ENCODE measurements at regions not wholly inside any gene's neighbourhood (a gene's known extent, or its start where the extent isn't known, plus 50 kb on each side); places are given as distances from the start of the nearest gene placed in this dataset.

DNA sequence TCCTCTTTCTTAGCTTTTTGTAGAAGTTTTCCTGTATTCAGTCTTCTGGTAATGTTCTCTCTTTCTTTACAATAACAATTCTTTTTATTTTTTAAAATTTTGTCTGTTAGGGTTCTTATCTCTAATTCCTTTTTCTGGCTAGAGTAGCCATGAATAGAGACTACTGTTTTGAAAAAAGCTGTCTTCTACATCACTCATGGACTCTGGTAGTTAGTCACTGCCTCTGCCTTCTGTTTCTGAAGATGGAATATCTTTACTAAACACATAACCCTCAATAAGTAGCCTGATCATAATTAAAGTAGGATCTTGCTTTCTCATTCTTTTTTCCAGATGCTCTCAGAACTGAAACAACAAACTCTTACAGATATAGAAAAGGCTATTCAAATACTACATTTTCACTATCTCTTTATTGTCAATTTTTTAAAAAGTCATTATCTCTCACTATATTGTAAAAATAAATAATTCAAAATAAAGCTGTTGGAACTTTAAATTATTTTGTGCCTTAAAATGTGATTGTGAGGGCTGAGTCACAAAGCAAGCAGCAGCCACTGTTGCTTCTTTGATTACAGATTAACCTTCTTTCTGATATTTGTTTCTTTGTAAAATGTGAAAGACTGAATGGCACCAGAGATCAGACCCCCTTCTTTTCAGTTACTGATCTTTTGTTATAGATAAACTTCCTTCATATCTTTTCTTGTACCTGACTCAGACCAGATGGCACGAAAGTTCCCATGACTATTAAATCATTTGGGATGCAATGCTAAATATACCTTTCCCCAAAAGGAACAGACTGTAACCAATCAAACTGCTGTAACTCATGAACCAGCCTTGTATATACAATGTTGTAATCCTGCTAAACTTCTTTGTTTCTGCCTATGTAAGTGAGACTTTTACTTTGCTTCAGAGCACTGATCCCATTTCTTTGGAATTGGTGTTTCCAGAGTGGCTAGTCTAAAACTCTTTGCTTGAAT lies 1159.5 kb downstream of the IGSF11 start:
- DNase-seq: no peak

DNA sequence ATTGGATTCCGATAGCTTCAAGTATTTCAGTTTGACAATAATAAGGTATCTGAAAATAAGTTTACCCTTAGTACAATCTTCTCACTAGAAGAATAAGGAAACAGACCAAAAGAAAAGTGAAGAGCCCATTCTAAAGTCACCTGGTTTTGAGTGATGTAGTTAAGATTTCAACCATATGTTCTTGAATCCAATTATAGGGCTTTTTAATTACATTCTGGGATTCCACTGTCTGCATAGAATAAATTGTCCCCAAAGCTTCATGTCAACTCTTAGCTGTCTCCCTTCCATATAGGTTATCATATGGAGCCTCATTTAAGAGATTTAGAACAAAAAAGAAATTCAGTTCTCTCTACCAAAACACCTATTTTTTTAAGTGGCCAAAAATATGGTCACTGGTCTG lies 1158.8 kb downstream of the IGSF11 start:
- DNase-seq: no peak

DNA sequence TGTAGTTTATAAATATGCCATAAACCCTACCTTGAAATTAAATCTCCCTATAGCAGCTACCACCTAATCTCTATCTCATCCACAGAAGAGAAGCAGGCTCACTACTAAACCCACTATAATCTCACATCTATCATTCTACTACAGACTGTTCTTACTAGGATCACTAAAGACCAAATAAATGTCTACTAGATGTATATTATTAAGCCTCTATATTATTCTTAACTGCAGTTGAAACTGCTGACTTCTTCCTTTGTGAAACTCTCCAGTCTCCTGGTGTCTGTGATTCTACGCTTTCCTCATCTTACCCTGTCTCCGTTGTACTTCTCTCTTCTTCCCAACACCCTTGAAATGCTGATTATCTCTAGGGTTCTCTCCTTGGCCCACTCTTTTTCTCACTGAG lies 1154.0 kb downstream of the IGSF11 start:
- DNase-seq: no peak

DNA sequence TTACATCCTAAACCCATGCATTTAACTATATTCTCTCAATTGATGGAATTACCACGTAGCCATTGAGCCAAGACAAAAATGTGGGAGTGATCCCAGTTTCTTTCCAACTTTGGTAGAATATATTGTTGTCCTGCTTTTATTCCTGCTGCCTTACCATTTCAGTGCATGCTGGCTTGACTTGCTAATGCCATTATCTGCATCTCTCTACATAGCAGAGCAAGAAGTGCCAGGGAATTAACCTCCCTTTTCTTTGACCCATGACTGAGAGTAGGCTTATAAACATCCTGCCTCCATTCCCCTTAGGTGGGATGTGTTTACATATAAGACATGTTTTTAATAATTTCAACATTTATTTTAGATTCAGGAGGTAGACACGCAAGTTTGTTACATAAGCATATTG lies 1153.4 kb downstream of the IGSF11 start:
- no peak for DNase-seq

DNA sequence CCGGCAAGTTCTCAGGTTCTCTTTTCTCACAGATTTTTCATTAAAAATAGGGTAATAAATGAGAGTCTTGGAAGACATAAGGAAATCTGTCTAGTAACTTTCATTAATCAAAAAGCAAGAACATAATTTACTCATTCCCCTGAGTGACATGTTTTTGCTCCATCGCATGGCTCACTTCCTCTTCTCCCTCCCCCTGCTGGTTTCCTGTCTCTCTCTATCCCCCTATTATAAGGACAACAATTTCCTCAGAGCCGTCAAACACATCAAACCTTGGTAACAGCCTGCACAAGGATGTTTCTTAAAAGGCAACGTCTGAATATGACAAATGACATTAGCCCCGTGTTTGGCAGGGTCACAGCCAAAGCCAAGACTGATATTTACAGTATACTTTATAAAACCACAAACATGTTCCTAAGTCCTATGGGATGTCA lies 1149.6 kb downstream of the IGSF11 start:
- no peak for DNase-seq

DNA sequence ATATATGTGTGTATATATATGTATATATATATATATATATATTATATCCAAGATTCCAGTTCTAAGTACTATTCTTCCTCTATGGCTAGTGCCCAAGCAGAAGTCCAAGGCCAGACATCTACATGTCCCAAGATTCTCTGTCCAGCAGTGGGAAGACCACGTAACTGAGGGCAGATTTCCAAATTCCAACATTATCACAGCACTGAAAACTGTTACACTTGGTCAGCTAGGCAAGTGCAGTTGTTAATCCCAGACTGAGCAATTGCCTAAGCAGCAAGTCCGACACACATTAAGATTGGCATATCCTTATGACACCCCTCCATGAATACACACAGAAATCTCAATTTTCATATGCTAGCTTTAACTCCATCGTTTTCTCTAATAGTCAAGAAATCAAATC lies 1148.5 kb downstream of the IGSF11 start:
- no peak for DNase-seq

DNA sequence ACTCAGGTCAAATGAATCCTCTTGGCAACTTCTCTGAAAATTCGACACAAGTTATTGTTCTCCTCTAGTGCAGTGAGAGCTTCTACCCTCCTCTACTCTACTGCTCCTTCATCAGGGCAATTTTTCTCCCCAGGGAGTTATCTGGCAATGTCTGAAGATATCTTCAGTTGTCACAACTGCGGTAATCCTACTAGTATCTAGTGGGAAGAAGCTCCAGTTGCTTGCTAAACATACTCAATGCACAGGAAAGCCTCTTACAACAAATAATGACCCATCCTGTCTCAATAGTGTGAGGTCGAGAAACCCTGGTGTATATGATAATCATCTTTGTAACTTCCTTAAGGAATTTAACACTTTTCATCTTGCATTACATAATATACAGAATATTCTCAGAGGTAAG lies 1147.6 kb downstream of the IGSF11 start:
- DNase-seq: no peak

DNA sequence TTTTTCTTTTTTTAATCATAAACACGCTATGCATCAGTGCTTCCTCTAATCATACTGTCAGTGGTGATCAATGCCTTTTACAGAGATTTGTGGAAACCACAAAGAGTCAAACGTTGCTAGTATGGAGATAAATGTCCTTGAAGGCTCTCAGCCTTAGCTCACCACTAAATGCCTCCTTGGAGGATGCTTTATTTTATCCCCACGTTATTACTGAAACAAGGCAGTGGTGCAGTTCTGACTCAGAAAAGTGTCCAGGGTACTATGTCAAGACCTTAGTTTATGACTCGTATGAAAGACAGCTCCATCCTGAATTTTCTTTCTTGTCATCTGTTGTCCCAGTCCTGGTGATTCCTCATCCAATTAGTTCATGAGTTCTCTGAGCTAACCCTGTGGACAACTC lies 1146.7 kb downstream of the IGSF11 start:
- no peak for DNase-seq

DNA sequence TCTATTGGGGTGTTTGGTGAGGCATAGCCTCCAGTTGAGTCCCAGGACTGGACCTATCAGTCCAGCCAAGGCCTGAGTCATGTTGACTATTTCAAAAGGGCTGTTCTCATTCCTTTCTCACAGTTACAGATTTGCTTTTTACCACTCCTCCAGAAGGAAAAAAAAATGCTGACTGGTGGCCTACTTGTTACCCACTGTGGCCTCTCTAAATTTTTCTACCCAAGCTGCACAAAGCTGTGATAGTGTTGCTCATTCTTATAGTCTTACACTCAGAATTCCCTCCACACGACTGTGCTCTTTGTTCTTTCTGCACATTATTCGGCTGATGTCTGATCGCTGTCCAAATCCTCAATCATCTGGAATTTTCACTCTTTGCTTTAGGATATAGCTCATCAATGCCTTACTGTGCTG lies 1142.2 kb downstream of the IGSF11 start:
- DNase-seq: no peak

DNA sequence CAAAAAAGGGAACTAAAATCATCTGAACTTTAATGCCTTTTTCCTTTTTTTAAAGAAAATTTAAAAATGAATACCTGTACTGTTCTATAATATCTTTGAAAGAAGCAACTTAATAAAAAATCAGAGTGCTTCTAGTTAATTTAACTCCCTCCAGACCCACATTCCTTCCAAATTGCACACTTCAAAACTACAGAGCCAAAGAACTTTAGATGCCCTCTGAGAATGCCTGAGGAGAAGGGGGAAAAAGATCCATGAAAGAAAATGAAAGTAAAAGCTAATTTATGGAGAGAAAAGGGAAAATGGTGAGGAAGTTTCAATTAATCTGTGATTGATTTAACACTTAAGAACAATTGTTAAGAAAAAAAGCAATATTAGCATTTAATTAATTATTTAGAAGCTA lies 1141.6 kb downstream of the IGSF11 start:
- no peak for DNase-seq

DNA sequence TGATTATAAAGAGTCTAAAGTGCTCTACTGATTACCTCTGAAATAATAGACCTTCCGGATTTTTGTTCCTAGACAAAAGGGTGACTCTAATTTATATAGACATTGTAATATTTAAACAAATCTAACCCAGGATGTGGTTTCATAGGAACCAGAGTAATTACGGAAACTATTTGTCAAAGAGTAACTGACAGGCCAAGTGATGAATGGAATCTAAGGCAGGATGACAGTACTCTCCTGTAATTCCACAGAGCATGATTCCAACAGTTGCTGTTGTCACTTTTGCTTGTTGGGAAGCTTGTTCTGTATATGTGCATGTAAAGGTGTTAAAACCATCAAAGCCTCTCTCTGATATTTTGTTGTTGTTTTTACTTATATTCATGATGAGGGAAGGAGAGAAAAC lies 1141.0 kb downstream of the IGSF11 start:
- no peak for DNase-seq

DNA sequence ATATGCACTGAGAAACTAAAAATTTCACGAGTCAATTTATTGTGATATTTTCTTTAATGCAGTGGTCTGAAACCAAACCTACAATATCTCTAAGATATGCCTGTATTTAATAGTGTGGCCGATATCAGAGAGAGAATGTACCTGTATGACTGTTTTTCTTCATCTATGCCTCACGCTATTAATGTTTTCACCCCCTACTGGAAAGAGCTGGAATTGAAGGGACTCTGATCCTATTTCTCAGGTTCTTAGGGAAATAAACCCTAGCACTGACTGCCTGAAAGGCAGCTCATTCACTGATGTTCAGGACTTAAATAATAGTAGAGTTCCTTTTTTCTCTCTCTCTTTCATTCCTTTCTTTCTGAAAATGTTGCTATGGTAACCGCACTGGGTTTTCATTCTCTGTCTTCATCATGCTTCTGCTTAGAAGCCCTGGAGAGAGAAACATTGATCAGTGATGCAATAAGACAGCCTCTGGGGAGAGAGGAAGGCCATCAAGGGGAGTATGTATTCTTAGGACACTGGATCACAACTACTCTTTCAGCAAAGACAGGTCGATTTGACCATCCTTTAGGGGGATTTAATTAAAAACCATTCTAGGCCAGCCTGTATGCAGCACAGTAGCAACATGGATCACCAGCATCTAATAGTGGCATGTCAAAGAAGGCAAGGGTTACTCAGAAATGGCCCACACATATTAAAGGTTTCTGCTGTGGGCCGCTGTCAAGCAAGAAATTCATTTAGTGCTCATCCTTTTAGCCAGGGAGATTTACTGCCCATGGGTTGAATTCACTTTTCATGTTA lies 1135.7 kb downstream of the IGSF11 start:
- no peak for DNase-seq

DNA sequence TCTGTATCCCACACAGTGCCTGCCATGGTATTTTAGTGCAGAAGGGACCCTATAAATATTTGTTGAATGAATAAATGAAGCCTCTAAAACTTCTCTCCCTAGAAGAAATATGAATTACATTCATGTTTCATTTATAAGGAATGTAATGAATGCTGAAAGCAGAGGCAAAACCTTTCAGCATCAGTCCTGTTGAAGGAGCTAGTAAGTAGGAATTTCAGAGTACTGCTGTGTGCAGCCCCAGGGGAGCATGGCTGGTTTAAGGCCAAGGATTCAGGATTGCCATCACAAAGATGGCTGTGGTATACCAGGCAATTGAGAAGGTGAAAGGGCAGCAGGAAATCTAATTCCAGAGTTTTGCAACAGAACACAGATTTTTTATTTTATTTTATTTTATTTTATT lies 1131.4 kb downstream of the IGSF11 start:
- DNase-seq: no peak

DNA sequence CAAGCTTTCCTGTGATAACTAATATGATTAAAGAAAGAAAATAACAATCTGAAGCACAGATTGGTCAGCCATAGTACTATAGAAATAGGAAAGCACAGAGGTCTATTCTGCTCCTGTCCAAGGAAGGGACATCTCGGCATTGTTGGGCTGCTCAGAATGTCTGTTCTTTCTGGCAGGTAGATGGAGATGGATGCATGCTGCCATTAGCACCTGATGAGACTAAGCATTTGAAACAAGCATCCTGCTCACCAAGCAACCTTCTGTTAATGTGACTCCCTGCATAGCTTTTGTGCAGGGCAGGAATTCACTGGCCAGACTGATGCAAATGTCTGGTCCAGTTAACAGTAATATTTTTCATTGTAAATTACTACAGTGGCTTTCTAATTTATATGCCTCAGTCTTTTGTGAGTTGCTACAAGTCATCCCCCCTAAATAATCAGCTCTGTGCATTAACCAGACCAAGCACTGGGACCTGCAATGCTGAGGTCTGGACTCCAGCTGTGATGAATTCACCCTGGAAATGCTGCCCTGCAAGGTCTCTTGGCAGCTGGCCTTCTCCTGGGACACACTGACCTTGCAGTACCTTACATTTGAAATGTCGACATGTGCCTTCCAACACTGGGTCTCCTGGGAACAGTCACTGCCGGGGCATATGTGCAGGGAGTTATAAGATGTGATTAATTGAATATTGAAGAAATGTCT lies 1123.7 kb downstream of the IGSF11 start:
- no peak for DNase-seq

DNA sequence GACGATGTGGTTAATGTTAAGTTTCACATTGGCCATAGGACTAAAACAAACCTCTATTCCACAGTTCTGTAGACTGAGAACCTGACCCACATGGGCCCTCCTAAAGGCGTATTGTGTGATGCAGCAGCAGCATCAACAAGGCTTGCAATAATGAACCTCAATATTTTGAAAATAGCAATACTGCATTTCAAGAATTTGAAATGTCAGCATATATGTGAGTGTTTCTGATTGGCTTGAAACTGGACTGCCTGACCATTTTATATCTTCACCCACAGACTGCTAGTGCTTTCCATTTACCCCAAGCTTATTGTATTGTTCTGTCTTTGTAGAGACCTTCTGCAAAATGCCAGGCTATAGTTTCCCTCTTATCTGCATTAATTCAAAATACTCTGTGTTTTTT lies 1122.3 kb downstream of the IGSF11 start:
- DNase-seq: no peak

DNA sequence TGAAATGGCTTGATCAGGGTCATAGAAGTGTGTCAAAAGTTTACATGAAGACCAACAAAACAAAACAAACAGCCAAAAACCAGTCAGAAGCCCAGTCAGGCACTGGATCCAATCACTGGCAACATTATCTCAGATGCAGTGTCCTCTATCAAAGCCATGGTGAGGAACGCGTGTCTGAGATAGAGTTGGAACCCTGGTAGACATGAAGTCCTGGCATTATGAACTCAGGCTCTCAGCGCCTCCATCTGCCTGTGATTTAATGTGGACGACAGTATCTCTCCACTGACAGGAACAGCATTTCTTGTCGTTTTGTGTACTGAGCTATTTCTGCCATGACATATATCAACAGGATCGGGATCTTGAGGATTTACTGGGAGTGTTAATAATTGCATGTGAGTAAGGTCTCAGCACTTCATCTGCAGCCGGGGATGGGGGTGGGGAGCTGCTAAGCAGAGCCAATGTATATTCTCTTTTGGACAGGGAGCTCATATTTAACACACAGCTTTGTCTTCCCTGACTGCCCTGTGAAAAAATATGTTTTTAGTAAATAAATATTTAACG lies 1120.0 kb downstream of the IGSF11 start:
- no peak for DNase-seq

DNA sequence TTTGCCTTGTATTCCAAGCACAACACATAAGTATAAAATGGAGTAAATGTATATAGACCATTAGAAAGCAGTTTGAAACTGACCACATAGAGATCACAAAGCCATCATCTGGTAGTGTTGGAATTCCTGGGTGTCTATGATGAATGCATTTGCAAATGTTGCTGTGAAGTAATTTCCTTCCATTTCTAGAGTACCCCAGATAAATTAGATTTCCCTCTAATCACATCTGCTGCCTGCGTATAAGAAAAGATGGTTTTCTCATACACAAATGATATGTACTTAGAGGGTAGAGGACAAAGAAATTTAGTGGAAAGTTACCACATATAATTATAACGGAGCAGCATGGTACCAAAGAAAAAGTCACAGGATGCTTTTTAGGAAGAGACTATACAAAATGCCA lies 1117.8 kb downstream of the IGSF11 start:
- no peak for DNase-seq

DNA sequence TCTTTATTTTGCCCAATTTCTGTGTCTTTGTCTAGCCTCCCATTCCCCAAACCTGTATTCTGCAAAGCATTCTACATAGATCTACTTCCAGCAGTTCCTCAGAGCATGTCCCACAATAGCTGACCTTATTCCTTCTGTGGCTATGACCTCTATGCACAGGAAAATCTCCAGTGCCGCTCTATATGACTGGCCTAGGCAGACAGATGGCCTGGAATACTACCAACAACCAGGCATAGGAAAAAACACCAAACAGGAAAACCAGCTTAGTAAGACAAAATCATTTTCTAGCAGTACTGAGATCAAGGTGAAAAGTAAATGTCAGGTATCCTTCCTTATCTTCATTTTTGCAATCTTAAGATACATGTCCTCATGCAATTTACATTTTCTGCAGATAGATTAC lies 1115.0 kb downstream of the IGSF11 start:
- DNase-seq: no peak

DNA sequence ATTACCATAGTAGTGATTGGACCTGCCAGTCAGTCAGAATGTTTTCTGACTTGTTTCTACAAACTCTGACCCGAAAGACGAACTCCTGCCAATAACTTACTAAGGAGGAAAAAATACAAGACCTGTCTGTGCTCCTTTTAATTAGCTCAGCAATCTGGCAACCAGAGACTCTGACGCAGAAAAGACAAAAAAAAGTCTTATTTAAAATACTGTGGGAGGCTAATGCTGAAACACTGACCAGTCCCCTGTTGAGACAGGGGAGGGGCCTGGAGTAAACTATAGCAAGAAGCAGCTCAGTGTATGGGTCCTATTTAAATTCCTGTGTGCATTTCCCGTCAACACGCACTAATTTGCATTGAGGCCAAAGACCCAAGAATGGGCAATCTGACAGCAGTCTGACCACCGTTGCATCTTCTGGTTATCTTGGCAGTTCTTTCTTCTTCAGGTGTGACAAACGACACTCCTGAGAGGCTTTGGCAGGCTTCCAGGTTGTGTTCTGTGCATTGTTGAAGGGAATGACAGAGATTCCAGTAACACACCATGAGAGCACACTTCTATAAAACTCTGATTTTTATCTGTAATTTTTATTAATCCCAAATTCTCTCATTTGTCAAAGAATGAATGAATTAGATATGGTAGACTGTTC lies 1114.3 kb downstream of the IGSF11 start:
- DNase-seq: no peak

DNA sequence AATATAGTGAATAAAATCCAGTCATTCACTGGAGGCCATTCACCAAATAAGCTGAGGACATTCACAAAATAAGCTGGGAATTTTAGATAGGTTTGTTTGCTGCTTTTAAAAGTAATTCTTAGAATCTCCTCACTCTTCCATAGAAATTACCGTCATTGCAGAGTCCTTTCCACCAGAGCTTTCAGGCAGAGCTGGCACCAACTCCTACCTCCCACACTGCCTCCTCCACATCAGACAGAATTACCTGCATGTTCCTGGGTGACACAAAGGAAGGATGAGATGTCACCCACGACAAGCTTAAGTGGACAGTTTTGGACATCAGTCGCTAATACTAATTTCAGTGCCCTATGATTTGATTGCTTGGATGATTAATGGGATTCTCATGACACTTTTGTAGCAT lies 1113.2 kb downstream of the IGSF11 start:
- no peak for DNase-seq

DNA sequence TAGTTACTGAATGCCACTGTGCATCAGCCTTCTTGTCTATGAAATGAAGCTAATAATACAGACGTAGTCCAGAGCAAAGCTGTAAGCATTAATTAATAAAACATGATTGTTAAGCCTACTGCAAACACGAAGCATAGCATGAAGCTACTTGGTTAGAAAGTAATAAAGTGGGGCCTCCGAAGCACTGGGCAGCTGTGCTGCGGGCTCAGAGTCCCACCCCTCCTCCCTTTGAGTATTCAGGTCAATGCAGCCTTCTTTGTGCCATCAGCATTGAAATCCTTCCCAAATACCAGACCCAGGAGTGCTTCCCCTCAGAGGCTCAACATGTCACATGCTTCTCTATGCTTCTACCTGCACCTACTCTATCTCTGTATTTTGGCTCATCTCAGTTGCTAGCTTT lies 1112.6 kb downstream of the IGSF11 start:
- DNase-seq: no peak

DNA sequence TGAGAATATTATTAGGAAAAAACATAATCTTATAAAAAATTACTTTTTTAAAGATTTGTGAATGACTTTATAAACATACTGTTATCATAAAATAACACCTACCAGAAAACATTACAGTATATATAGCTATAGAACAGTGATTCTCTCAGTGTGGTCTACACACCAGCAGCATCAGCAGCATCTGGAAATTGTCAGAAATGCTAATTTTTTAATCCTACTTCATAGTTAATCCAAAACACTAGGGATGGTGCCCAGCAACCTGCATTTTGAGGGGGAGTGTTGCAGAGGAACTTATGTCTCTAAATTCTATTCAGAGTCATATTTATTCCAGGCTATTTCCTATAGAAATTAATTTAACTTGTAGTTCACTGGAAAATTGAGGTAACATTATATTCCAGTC lies 1107.8 kb downstream of the IGSF11 start:
- DNase-seq: no peak

DNA sequence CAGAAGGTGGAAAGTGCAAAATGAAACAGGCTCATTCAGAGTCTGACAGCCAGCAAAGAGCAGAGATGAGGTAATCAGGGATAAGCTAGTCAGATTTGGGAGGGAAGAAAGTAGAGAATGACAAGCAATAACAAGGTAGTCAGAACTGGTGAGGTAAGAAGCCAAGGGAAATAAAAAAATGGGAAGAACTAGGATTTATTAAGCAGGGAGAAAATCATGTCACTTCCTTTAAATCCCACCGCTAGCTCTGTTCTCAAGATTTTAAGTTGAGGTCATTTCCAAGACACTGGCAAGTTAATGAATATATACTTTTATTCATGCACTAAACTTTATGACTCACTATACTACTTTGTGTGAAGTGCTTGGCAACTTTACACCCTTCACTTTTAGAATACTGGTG lies 1106.8 kb downstream of the IGSF11 start:
- DNase-seq: no peak
